ENCODE measurements at regions not wholly inside any gene's neighbourhood (a gene's known extent, or its start where the extent isn't known, plus 50 kb on each side); places are given as distances from the start of the nearest gene placed in this dataset.

GRCh38 chr16:63458846-63459245 lies 1422.6 kb upstream of the CDH8 start:
- H3K27ac ChIP-seq (ENCODE audit: insufficient read length, low read depth, low read length) = no peak overlapping the region
- Mint-ChIP-seq H3K27ac (no peak overlapping the region), H3K4me3 (no peak overlapping the region)

More at GRCh38 chr16:63458846-63459245, 1422.6 kb upstream of the CDH8 start:
- Histone ChIP-seq H4K91ac (ENCODE audit: insufficient read length, low read depth, low read length) (no peak overlapping the region), H2BK20ac (ENCODE audit: low read depth, low read length, poor library complexity, severe bottlenecking) (no peak overlapping the region), H2BK5ac (ENCODE audit: insufficient read length, low read length) (no peak overlapping the region), H3K23ac (ENCODE audit: insufficient read length, low read depth, low read length) (no peak overlapping the region), H3K23me2 (ENCODE audit: insufficient read length, low read depth, low read length, poor library complexity, severe bottlenecking) (no peaks in the 10 kb centered on the region), H3K9ac (ENCODE audit: extremely low read depth, insufficient read length, low read length) (no peak overlapping the region), H3T11ph (ENCODE audit: low read length) (no peak overlapping the region), H4K8ac (replicated peaks; ENCODE audit: insufficient read length, low read depth, low read length) (no peak overlapping the region), H4K5ac (ENCODE audit: insufficient read length, low read depth, low read length) (no peak overlapping the region), H3K79me2 (ENCODE audit: insufficient read depth, low read length) (no peaks in the 10 kb centered on the region), H3K79me1 (ENCODE audit: insufficient read depth, low read depth, low read length, poor library complexity, severe bottlenecking) (no peaks in the 10 kb centered on the region), H3K4me1 (ENCODE audit: insufficient read depth, low read length) (no peaks in the 10 kb centered on the region), H3K9me3 (ENCODE audit: control insufficient read depth, low read depth, low read length) (no peaks in the 10 kb centered on the region), H3K27me3 (ENCODE audit: insufficient read depth, low read length) (no peaks in the 10 kb centered on the region), H2BK12ac (ENCODE audit: insufficient read length, low read depth, low read length) (no peak overlapping the region), H3K56ac (ENCODE audit: insufficient read length, low read depth, low read length) (no peak overlapping the region), H2AK5ac (ENCODE audit: insufficient read length, low read length) (no peak overlapping the region), H2BK15ac (ENCODE audit: low read depth, low read length) (no peak overlapping the region), H3K18ac (ENCODE audit: insufficient read length, low read depth, low read length) (no peak overlapping the region), H2BK120ac (ENCODE audit: low read depth, low read length, poor library complexity, severe bottlenecking) (no peak overlapping the region), H3K4me2 (ENCODE audit: insufficient read depth, insufficient read length, low read length) (no peak overlapping the region), H3K14ac (ENCODE audit: insufficient read depth, low read length) (no peak overlapping the region), H2AFZ (ENCODE audit: low read length) (no peak overlapping the region), H4K20me1 (ENCODE audit: control insufficient read depth, insufficient read depth, insufficient read length) (no peaks in the 10 kb centered on the region), H3K4ac (ENCODE audit: low read depth, low read length) (no peak overlapping the region)
- WGBS (ENCODE audit: extremely low coverage, insufficient read length, low lambda C conversion rate) = no CpG with 5 or more reads among the region's 5 CpGs
- H3K4me1 Mint-ChIP-seq = peaks cover 3 to 5% of the 10 kb centered on the region in 2 experiments
- no peak for DNase-seq
- no peaks in the 10 kb centered on the region for H3K27me3 Mint-ChIP-seq (ENCODE audit: low read depth)
- no peaks in the 10 kb centered on the region for H3K36me3 Mint-ChIP-seq (ENCODE audit: insufficient read depth in 1 of 3, low read depth in 3 of 3)
- no peaks in the 10 kb centered on the region for H3K9me3 Mint-ChIP-seq
- TF ChIP-seq CTCF (conservative IDR thresholded peaks at IDR 0.05) = no peak

All from H9 (cell line).